HEK293T (cell line): ENCODE measurements at regions not wholly inside any gene's neighbourhood (a gene's known extent, or its start where the extent isn't known, plus 50 kb on each side); places are given as distances from the start of the nearest gene placed in this dataset.

Experiments
- ARNT ChIP-seq: fragments of 450-650 bp; IDR thresholded peaks from 2 replicates; pipeline ENCODE4 v1.6.1; 2017; ENCODE audit warnings: mild to moderate bottlenecking
- BHLHE40 ChIP-seq: fragments of 450-650 bp; IDR thresholded peaks from 2 replicates; pipeline ENCODE4 v1.6.1; 2016; ENCODE audit warnings: mild to moderate bottlenecking, moderate library complexity, borderline replicate concordance
- CTBP1 ChIP-seq: fragments of 450-650 bp; IDR thresholded peaks from 2 replicates; pipeline ENCODE4 v1.6.1; 2016; ENCODE audit warnings: borderline replicate concordance
- ELF4 ChIP-seq: fragments of 450-650 bp; IDR thresholded peaks from 2 replicates; pipeline ENCODE4 v1.6.1; 2017; ENCODE audit warnings: antibody characterized with exemption
- FOXK2 ChIP-seq: fragments of 450-650 bp; IDR thresholded peaks from 2 replicates; pipeline ENCODE4 v1.6.1; 2016; ENCODE audit warnings: mild to moderate bottlenecking
- FOXM1 ChIP-seq: fragments of 450-650 bp; IDR thresholded peaks from 2 replicates; pipeline ENCODE4 v1.6.1; 2017; ENCODE audit warnings: mild to moderate bottlenecking, borderline replicate concordance
- L3MBTL2 ChIP-seq: fragments of 450-650 bp; conservative IDR thresholded peaks from 2 replicates; pipeline ENCODE4 v1.6.1; 2016; ENCODE audit warnings: mild to moderate bottlenecking
- NFRKB ChIP-seq: fragments of 450-650 bp; IDR thresholded peaks from 2 replicates; pipeline ENCODE4 v1.6.1; 2016; ENCODE audit warnings: mild to moderate bottlenecking, moderate library complexity
- SP1 ChIP-seq: fragments of 450-650 bp; IDR thresholded peaks from 2 replicates; pipeline ENCODE4 v1.6.1; 2017
- SUZ12 ChIP-seq: fragments of 450-650 bp; IDR thresholded peaks from 2 replicates; pipeline ENCODE4 v1.6.1; 2016; ENCODE audit warnings: mild to moderate bottlenecking
- ZNF384 ChIP-seq: fragments of 450-650 bp; IDR thresholded peaks from 2 replicates; pipeline ENCODE4 v1.6.1; 2016
- TF ChIP-seq, protein P1 (sequence below): fragments of 450-650 bp; IDR thresholded peaks from 2 replicates; pipeline ENCODE4 v1.6.1; 2016

DNA sequence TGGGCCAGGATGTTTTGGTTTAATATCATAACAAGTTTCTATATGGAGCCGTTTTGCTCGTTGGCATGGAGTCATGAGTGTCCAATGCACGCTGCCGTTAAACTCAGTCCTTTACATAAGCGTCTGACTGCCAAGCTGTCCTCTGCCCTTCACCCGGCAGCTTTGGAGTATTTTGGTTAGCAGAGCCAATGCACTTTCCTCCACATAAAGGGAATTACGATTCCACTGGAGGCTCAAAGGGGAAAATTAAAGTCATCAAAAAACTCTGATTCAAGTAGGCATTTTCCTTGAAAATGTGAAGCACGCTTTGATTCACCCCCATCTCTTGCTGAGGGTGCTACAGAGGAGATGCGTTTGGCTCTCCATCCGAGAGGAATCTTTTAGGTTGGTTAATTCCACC, 144.4 kb upstream of the ARGLU1 start:
- TF ChIP-seq ARNT: no peak
- no peak for TF ChIP-seq L3MBTL2
- no peak for TF ChIP-seq SUZ12
- TF ChIP-seq SP1: no peak
- no peak for TF ChIP-seq ELF4
- TF ChIP-seq NFRKB: no peak
- TF ChIP-seq FOXM1: no peak
- no peak for TF ChIP-seq ZNF384
- no peak for TF ChIP-seq FOXK2
- TF ChIP-seq BHLHE40: no peak
- TF ChIP-seq, protein P1, sequence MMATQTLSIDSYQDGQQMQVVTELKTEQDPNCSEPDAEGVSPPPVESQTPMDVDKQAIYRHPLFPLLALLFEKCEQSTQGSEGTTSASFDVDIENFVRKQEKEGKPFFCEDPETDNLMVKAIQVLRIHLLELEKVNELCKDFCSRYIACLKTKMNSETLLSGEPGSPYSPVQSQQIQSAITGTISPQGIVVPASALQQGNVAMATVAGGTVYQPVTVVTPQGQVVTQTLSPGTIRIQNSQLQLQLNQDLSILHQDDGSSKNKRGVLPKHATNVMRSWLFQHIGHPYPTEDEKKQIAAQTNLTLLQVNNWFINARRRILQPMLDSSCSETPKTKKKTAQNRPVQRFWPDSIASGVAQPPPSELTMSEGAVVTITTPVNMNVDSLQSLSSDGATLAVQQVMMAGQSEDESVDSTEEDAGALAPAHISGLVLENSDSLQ: no peak
- no peak for TF ChIP-seq CTBP1
